HUES48 (cell line): ENCODE measurements at regions not wholly inside any gene's neighbourhood (a gene's known extent, or its start where the extent isn't known, plus 50 kb on each side); places are given as distances from the start of the nearest gene placed in this dataset.

ENCODE experiments used
- H3K27ac ChIP-seq: one replicate; pipeline ENCODE4 v1.7.0; 2013; ENCODE audit warnings: low read depth, low read length, inconsistent platforms
- H3K27me3 ChIP-seq: 2 replicates; pipeline ENCODE4 v1.6.1; 2013; ENCODE audit warnings: mild to moderate bottlenecking, low read length; ENCODE audit not compliant: control insufficient read depth, insufficient read depth
- H3K36me3 ChIP-seq: 2 replicates; pipeline ENCODE4 v1.6.1; 2013; ENCODE audit warnings: low read length; ENCODE audit not compliant: control insufficient read depth, insufficient read depth
- H3K4me1 ChIP-seq: 2 replicates; pipeline ENCODE4 v1.6.1; 2013; ENCODE audit warnings: mild to moderate bottlenecking, low read length; ENCODE audit not compliant: control insufficient read depth, insufficient read depth
- H3K4me3 ChIP-seq: 2 replicates; pipeline ENCODE4 v1.5.1; 2013; ENCODE audit warnings: mild to moderate bottlenecking, low read depth, low read length
- H3K9ac ChIP-seq: 2 replicates; pipeline ENCODE4 v1.6.1; 2013; ENCODE audit warnings: mild to moderate bottlenecking, low read depth, low read length, moderate library complexity
- H3K9me3 ChIP-seq: 2 replicates; pipeline ENCODE4 v1.6.1; 2013; ENCODE audit warnings: low read length; ENCODE audit not compliant: control insufficient read depth, insufficient read depth

- Histone ChIP-seq H3K4me1 (no peaks in the 10 kb centered on the region), H3K36me3 (no peaks in the 10 kb centered on the region), H3K9ac (no peak overlapping the region), H3K27me3 (no peaks in the 10 kb centered on the region), H3K4me3 (no peak overlapping the region), H3K27ac (no peak overlapping the region), H3K9me3 (0 out of 2 replicates have a peak, but pooled peaks cover 4% of the 10 kb centered on the region)
Observed at GRCh38 chr6:18763086-18763485, 375.9 kb downstream of the RNF144B start.

DNA sequence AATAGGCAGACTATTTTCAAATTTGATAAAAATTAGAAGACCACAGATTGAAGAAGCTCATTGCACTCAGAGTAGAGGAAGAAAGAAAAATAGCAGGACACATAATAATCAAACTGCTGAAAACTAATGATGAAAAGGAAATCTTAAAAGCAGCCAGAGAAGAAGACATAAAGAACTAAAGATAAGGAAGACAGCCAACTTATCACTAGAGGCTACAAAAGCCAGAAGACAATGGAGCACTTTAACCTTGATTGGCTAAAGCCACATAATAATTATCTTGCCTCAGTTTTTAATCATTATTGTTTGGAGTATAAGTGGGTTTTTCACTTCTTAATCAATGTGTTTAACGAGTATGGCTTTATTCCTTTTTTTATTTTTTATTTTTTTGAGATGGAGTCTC lies 397.6 kb downstream of the RNF144B start:
- Histone ChIP-seq H3K4me3 (no peak overlapping the region), H3K9me3 (no peaks in the 10 kb centered on the region), H3K9ac (no peak overlapping the region), H3K27ac (no peak overlapping the region), H3K4me1 (no peaks in the 10 kb centered on the region), H3K36me3 (no peaks in the 10 kb centered on the region), H3K27me3 (no peaks in the 10 kb centered on the region)

DNA sequence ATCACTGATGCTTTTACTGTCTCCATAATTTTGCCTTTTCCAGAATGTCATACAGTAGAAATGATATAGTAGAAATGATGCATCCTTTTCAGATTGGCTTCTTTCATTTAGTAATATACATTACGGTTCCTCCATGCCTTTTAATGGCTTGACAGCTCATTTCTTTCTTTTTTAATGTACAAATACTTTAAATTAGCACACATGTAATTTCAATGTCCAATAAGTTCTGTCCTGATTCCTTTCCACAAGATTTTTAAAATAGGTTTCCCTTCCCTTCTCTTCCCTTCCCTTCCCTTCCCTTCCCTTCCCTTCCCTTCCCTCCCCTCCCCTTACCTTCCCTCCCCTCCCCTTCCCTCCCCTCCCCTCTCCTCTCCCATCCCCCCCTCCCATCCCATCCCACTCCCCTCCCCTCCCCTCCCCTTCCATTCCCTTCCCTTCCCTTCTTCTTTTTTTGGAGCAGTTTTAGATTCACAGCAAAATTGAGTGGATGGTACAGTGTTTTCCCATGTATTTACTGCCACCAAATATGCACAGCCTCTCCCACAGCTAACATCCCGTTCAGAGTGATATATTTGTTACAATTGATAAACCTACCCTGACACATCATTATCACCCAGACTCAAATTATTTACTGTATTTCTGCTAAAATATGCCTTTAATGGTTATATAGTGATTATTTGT lies 398.8 kb downstream of the RNF144B start:
- Histone ChIP-seq H3K9ac (no peak overlapping the region), H3K27me3 (no peaks in the 10 kb centered on the region), H3K4me1 (no peaks in the 10 kb centered on the region), H3K36me3 (no peaks in the 10 kb centered on the region), H3K4me3 (no peak overlapping the region), H3K9me3 (no peaks in the 10 kb centered on the region), H3K27ac (no peak overlapping the region)

DNA sequence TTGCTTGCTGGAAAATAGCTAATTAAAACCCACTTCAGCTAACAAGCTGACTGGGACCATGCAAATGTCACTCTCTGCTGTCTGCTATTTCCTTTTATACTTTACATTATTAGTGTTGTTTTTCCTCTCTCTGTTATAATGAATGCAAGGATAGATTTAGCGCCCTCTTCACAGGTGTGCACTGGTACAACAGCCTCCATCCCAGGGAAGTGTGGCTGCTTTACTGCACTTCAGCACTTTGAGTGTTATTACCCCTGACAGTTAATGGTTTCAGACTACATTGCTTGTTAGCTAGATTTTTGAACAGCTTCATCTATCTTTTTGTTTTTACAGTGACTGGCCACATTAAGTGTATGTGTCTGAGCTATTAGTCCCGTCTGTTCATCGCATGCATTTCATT lies 405.7 kb downstream of the RNF144B start:
- Histone ChIP-seq H3K9ac (no peak overlapping the region), H3K27me3 (no peaks in the 10 kb centered on the region), H3K27ac (no peak overlapping the region)

DNA sequence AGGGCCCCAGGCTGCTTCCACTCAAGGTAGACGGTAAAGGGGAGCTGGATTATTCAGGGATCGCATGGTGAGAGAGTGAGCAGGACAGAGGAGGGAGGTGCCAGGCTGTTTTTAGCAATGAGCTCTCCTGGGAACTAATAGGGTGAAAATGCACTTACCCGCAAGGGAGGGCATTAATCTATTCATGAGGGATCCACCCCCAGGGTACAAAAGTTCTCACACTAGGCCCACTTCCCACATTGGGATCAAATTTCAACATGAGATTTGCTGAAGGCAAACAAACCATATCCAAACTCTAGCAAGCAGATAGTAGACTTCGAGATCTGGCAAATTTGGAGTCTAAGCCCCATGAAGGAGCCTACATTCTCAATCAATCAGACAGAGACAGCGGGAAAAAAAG lies 408.6 kb downstream of the RNF144B start:
- Histone ChIP-seq H3K9me3 (no peaks in the 10 kb centered on the region), H3K4me3 (no peak overlapping the region), H3K9ac (no peak overlapping the region), H3K4me1 (0 out of 2 replicates have a peak, but pooled peaks cover 6% of the 10 kb centered on the region), H3K36me3 (no peaks in the 10 kb centered on the region), H3K27me3 (no peaks in the 10 kb centered on the region), H3K27ac (no peak overlapping the region)

More for the DNA sequence above, 405.7 kb downstream of the RNF144B start:
- no peaks in the 10 kb centered on the region for H3K9me3 ChIP-seq
- H3K4me3 ChIP-seq: no peak overlapping the region
- H3K4me1 ChIP-seq: 0 out of 2 replicates have a peak, but pooled peaks cover 6% of the 10 kb centered on the region
- no peaks in the 10 kb centered on the region for H3K36me3 ChIP-seq

DNA sequence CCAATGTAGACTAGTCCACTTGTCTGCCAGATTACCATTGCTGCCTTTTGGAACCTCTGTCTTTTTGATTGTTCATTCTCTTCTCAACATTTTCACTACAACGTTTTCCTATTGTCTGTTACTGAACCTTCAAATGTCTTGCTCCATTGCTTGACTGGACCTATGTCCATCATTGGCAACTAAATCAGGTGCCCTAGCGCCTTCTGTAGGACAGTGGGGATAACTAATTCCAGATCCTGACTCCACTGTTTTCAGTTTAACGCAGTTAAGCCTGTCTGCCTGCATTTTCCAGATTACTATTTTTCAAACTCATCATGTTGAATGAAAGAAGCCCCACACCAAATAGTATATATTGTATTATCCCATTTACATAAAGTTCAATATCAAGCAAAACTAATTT lies 433.6 kb downstream of the RNF144B start:
- Histone ChIP-seq H3K27me3 (no peaks in the 10 kb centered on the region), H3K9ac (no peak overlapping the region), H3K4me1 (no peaks in the 10 kb centered on the region), H3K9me3 (peaks cover 22% of the 10 kb centered on the region), H3K27ac (no peak overlapping the region), H3K36me3 (no peaks in the 10 kb centered on the region), H3K4me3 (no peak overlapping the region)

DNA sequence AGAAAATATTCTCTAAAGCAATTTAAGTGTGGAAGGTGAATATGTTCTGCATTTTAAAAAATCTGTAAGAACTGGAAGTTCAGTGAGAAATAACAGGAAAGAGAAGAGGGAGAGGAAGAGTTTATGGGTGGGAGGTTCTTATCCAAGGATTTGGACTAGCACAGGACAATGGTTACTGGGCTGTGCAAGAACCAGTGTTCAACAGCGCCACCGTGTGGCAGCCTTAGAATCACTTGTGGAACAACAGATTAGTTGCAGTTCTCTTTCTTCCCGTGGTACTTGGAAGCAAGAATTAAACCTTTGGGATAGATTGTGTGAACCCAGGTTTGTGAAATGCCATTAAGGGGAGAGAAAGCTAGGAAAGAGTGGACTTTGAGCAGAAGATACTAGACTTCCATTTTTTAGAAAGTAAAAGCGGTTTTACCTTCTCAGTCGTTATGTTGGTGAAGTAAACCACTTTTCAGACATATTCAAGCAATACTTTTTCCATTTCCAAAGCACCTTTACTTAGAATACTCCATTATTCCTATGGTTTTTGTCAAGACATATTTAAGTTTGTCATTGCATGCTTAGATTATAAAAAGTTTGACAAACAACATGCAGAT lies 436.7 kb downstream of the RNF144B start:
- H3K27me3 ChIP-seq: no peaks in the 10 kb centered on the region
- H3K27ac ChIP-seq: no peak overlapping the region
- no peaks in the 10 kb centered on the region for H3K36me3 ChIP-seq
- H3K9me3 ChIP-seq: peaks cover 22% of the 10 kb centered on the region
- H3K4me3 ChIP-seq: no peak overlapping the region
- H3K4me1 ChIP-seq: peaks cover 10% of the 10 kb centered on the region
- no peak overlapping the region for H3K9ac ChIP-seq

DNA sequence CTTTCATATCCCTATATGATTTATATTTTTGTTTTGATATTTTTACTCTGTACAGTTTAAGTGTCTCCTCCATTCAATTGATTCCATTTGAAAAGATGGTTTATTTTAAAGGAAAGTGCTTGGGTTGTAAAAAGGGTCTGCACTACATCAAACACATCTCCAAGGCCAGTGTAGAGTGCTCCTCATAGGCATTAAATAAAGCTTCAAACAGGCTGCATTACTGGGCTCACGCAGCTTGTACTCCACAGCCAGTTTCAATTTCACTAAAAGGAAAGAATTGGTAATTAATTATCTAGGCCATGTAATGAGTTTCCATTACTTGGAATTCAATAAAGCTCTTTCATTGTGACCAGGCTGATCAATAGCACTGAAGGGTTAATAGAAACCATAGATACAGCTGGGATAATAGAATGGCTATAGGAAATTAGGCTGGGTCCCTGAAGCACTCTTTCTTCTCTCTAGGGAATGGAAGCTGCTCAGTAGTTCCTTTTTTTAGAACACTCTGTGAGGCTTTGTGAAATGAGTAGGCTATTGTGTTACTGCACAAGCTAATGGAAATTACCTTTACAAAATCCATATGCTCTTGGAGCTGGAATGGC lies 442.2 kb downstream of the RNF144B start:
- Histone ChIP-seq H3K9me3 (peaks cover 8% of the 10 kb centered on the region), H3K36me3 (no peaks in the 10 kb centered on the region), H3K4me3 (no peak overlapping the region), H3K27ac (no peak overlapping the region), H3K4me1 (peaks cover 10% of the 10 kb centered on the region), H3K9ac (no peak overlapping the region), H3K27me3 (no peaks in the 10 kb centered on the region)

DNA sequence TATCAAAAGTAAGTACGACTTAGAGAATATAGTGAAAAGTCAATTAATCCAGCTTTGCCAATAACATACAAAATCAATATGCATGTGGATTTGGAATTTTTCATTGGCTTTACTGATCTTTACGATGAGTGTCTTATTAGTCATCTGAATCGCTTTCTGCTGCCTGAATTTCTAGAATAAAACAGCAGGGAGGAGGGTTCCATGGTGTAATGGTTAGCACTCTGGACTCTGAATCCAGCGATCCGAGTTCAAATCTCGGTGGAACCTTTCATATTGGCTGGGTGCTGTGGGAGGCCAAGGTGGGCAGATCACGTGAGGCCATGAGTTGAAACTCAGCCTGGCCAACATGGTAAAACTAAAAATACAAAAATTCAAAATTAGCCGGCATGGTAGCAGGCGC lies 448.8 kb downstream of the RNF144B start:
- H3K4me3 ChIP-seq: no peak overlapping the region
- no peaks in the 10 kb centered on the region for H3K36me3 ChIP-seq
- no peaks in the 10 kb centered on the region for H3K4me1 ChIP-seq
- no peak overlapping the region for H3K9ac ChIP-seq
- H3K27me3 ChIP-seq: no peaks in the 10 kb centered on the region
- H3K9me3 ChIP-seq: no peaks in the 10 kb centered on the region
- H3K27ac ChIP-seq: no peak overlapping the region

GRCh38 chr6:18837013-18837412 lies 449.9 kb downstream of the RNF144B start:
- Histone ChIP-seq H3K36me3 (no peaks in the 10 kb centered on the region), H3K27ac (no peak overlapping the region), H3K27me3 (no peaks in the 10 kb centered on the region), H3K4me3 (no peak overlapping the region), H3K4me1 (no peaks in the 10 kb centered on the region), H3K9ac (no peak overlapping the region), H3K9me3 (no peaks in the 10 kb centered on the region)

DNA sequence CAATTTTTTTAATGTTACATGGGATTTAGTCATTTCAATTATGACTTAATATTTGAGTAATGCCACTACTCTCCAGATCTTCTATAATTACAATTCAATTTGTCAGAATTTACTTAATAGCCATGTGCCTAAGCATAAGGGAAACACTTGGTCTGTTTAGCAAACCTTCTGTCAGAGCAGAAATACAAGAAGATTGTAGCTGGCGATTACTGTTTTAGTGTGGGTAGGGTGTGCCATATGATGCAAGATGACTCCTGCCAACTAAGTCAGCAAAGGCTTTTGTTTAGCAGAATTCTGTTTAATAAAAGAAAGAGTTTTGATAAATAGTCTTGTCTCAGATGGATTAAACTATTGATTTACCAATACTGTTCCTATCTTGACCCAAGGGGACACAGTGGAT lies 455.4 kb downstream of the RNF144B start:
- Histone ChIP-seq H3K36me3 (no peaks in the 10 kb centered on the region), H3K9me3 (no peaks in the 10 kb centered on the region), H3K4me3 (no peak overlapping the region), H3K27me3 (no peaks in the 10 kb centered on the region), H3K9ac (no peak overlapping the region), H3K4me1 (no peaks in the 10 kb centered on the region), H3K27ac (no peak overlapping the region)
